GM12872 (cell line): ENCODE measurements at regions not wholly inside any gene's neighbourhood (a gene's known extent, or its start where the extent isn't known, plus 50 kb on each side); places are given as distances from the start of the nearest gene placed in this dataset.

Experiments
- CTCF ChIP-seq: IDR thresholded peaks from 3 replicates; pipeline ENCODE4 v1.5.1; 2011; ENCODE audit warnings: low read depth, mild to moderate bottlenecking, low read length, moderate library complexity; ENCODE audit not compliant: insufficient read depth

GRCh38 chr20:20955892-20956291 lies 150.3 kb downstream of the LINC00237 start:
- no peak for TF ChIP-seq CTCF

GRCh38 chr20:20953738-20954618 lies 152.2 kb downstream of the LINC00237 start:
- TF ChIP-seq CTCF, result no peak

- TF ChIP-seq CTCF, result no peak
Observed at GRCh38 chr20:20950620-20951019, 155.5 kb downstream of the LINC00237 start.

- no peak for TF ChIP-seq CTCF
Observed at GRCh38 chr20:20946122-20946759, 159.9 kb downstream of the LINC00237 start.

- TF ChIP-seq CTCF, result no peak
Observed at GRCh38 chr20:20941468-20941889, 164.7 kb downstream of the LINC00237 start.

GRCh38 chr20:20939006-20939405 lies 167.2 kb downstream of the LINC00237 start:
- no peak for TF ChIP-seq CTCF

GRCh38 chr20:20938599-20938998 lies 167.6 kb downstream of the LINC00237 start:
- no peak for TF ChIP-seq CTCF
